Neural progenitor cell (in vitro differentiated cells): ENCODE measurements at regions not wholly inside any gene's neighbourhood (a gene's known extent, or its start where the extent isn't known, plus 50 kb on each side); places are given as distances from the start of the nearest gene placed in this dataset.

Experiments
- DNase-seq: peaks from one replicate; pipeline ENCODE4 v3.0.0-alpha.2; 2016; ENCODE audit warnings: low spot score
- H2AFZ ChIP-seq: fragments of 200-600 bp; sonication (generic); replicated peaks from 2 replicates; pipeline ENCODE4 v1.6.1; 2016; ENCODE audit warnings: antibody characterized with exemption
- H3F3A ChIP-seq: fragments of 200-600 bp; sonication (generic); 2 replicates; pipeline ENCODE4 v1.6.1; 2016; ENCODE audit warnings: antibody characterized with exemption, low read depth
- H3K27ac ChIP-seq: fragments of 200-600 bp; sonication (generic); 2 replicates; pipeline ENCODE4 v1.5.1; 2016; ENCODE audit warnings: mild to moderate bottlenecking
- H3K27me3 ChIP-seq: fragments of 200-600 bp; sonication (generic); 2 replicates; pipeline ENCODE4 v1.6.1; 2016; ENCODE audit warnings: mild to moderate bottlenecking, moderate library complexity
- H3K36me3 ChIP-seq: fragments of 200-600 bp; sonication (generic); 2 replicates; pipeline ENCODE4 v1.5.1; 2016
- H3K4me1 ChIP-seq: fragments of 200-600 bp; sonication (generic); 2 replicates; pipeline ENCODE4 v1.6.1; 2016; ENCODE audit warnings: mixed run types
- H3K4me2 ChIP-seq: fragments of 200-600 bp; sonication (generic); 2 replicates; pipeline ENCODE4 v1.6.1; 2016
- H3K4me3 ChIP-seq: fragments of 200-600 bp; sonication (generic); 2 replicates; pipeline ENCODE4 v1.5.1; 2016
- H3K79me2 ChIP-seq: fragments of 200-600 bp; sonication (generic); 2 replicates; pipeline ENCODE4 v1.6.1; 2016; ENCODE audit warnings: low read depth
- H3K9ac ChIP-seq: fragments of 200-600 bp; sonication (generic); 2 replicates; pipeline ENCODE4 v1.6.1; 2016
- H3K9me3 ChIP-seq: fragments of 200-600 bp; sonication (generic); 2 replicates; pipeline ENCODE4 v1.5.1; 2016; ENCODE audit warnings: low read depth
- H4K20me1 ChIP-seq: fragments of 200-600 bp; sonication (generic); 2 replicates; pipeline ENCODE4 v1.6.1; 2016; ENCODE audit warnings: low read depth
- H3K27ac Mint-ChIP-seq: 3 replicates; pipeline ENCODE4 v1.8.0; 2021; ENCODE audit warnings: mixed read lengths
- H3K27me3 Mint-ChIP-seq: 2 replicates; pipeline ENCODE4 v1.8.0; 2022; ENCODE audit warnings: low read depth, mild to moderate bottlenecking, inconsistent platforms, moderate library complexity, mixed read lengths; ENCODE audit not compliant: insufficient read depth
- H3K36me3 Mint-ChIP-seq: 3 replicates; pipeline ENCODE4 v1.8.0; 2021; ENCODE audit warnings: mixed read lengths
- H3K4me1 Mint-ChIP-seq: 3 replicates; pipeline ENCODE4 v1.8.0; 2021; ENCODE audit warnings: mixed read lengths
- H3K4me3 Mint-ChIP-seq: 3 replicates; pipeline ENCODE4 v1.8.0; 2021; ENCODE audit warnings: mild to moderate bottlenecking, moderate library complexity, mixed read lengths
- H3K9me3 Mint-ChIP-seq: 3 replicates; pipeline ENCODE4 v1.8.0; 2020; ENCODE audit warnings: mixed read lengths
- EZH2 ChIP-seq: fragments of 200-600 bp; sonication (generic); IDR thresholded peaks from 2 replicates; pipeline ENCODE4 v1.6.1; 2017; ENCODE audit warnings: antibody characterized with exemption, mild to moderate bottlenecking, moderate library complexity
- EZH2phosphoT487 ChIP-seq: fragments of 200-600 bp; sonication (generic); IDR thresholded peaks from 2 replicates; pipeline ENCODE4 v1.6.1; 2017; ENCODE audit warnings: antibody characterized with exemption
- TF ChIP-seq, protein P1 (sequence below): fragments of 200-600 bp; sonication (generic); IDR thresholded peaks from 2 replicates; pipeline ENCODE4 v1.5.1; 2017; ENCODE audit warnings: antibody characterized with exemption, mild to moderate bottlenecking

DNA sequence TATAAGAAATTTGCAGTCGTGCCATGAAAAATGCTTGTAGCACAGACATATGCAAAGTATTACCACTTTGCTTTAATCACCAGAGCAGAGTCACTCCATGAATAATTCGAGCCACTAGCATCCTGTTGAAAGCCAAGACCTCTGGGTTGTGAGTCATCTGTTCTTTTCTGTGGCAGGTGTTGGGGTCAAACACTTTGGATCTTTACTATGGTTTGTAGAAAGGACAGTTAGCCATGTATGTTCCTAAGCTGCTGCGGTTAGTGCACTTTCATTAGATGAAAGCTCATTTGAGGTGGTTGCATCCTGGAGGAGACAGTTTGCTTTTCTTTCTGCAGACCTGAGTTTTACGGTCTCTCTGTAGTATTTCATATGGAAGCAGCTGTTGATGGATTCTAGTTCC, 223.7 kb downstream of the DMRT2 start:
- Histone ChIP-seq H3K4me3 (no peak overlapping the region), H3F3A (no peaks in the 10 kb centered on the region), H3K4me1 (no peaks in the 10 kb centered on the region), H4K20me1 (no peaks in the 10 kb centered on the region), H2AFZ (no peak overlapping the region), H3K27ac (no peak overlapping the region), H3K36me3 (no peaks in the 10 kb centered on the region), H3K9ac (no peak overlapping the region), H3K79me2 (no peaks in the 10 kb centered on the region), H3K27me3 (no peaks in the 10 kb centered on the region), H3K9me3 (peaks cover 15% of the 10 kb centered on the region), H3K4me2 (no peak overlapping the region)
- DNase-seq, result no peak
- Mint-ChIP-seq H3K27me3 (no peaks in the 10 kb centered on the region), H3K36me3 (no peaks in the 10 kb centered on the region), H3K27ac (no peak overlapping the region), H3K9me3 (no peaks in the 10 kb centered on the region), H3K4me1 (peaks cover 12% of the 10 kb centered on the region), H3K4me3 (no peak overlapping the region)
- TF ChIP-seq EZH2, result no peak
- TF ChIP-seq, protein P1, sequence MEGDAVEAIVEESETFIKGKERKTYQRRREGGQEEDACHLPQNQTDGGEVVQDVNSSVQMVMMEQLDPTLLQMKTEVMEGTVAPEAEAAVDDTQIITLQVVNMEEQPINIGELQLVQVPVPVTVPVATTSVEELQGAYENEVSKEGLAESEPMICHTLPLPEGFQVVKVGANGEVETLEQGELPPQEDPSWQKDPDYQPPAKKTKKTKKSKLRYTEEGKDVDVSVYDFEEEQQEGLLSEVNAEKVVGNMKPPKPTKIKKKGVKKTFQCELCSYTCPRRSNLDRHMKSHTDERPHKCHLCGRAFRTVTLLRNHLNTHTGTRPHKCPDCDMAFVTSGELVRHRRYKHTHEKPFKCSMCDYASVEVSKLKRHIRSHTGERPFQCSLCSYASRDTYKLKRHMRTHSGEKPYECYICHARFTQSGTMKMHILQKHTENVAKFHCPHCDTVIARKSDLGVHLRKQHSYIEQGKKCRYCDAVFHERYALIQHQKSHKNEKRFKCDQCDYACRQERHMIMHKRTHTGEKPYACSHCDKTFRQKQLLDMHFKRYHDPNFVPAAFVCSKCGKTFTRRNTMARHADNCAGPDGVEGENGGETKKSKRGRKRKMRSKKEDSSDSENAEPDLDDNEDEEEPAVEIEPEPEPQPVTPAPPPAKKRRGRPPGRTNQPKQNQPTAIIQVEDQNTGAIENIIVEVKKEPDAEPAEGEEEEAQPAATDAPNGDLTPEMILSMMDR, result no peak
- no peak for TF ChIP-seq EZH2phosphoT487

DNA sequence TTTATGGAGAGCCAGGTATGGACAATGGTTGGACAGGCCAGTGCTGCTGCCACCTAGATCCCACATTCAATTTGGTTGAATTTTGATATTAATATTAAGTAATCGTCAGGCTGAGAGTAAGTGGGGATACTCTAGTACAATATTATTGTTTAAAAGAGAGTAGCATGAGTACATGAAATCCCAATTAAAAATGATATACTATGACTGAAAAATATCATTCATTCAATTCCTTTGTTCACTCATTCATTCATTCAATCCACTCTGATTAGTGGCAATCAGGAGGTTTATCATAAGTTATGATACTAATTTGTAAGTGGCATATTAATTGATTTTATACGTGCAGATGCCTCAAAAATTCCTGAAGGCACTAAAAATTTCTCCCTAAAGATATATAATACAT, 224.2 kb downstream of the DMRT2 start:
- TF ChIP-seq EZH2 (no peak), EZH2phosphoT487 (no peak)
- TF ChIP-seq, protein P1, result no peak
- Mint-ChIP-seq H3K4me3 (no peak overlapping the region), H3K27ac (no peak overlapping the region), H3K4me1 (peaks cover 12% of the 10 kb centered on the region), H3K36me3 (no peaks in the 10 kb centered on the region), H3K27me3 (no peaks in the 10 kb centered on the region), H3K9me3 (no peaks in the 10 kb centered on the region)
- Histone ChIP-seq H3K36me3 (no peaks in the 10 kb centered on the region), H3K4me3 (no peak overlapping the region), H4K20me1 (no peaks in the 10 kb centered on the region), H3K79me2 (no peaks in the 10 kb centered on the region), H3K9me3 (peaks cover 15% of the 10 kb centered on the region), H3F3A (no peaks in the 10 kb centered on the region), H3K27ac (no peak overlapping the region), H3K9ac (no peak overlapping the region), H3K4me2 (no peak overlapping the region), H2AFZ (no peak overlapping the region), H3K4me1 (no peaks in the 10 kb centered on the region), H3K27me3 (no peaks in the 10 kb centered on the region)
- no peak for DNase-seq

DNA sequence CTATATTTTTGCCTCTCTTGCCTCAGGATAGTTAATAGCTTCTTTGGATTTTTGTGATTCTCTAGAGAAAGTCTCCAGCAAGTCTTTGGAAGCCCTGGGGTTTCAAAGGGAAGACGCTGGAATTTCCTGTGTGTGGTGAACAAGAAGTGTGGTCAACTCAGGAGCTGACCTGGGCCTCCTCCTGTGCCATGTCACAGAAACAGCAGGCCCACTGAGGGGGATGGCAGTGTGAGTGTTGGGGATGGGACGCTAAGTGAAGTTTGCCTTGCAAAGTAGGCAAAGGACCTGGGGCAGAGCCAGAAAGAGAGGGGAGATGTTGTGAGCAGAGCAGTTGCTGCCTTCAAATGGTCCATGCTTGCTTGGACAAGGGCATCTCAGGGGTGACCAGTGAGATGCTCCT, 226.3 kb downstream of the DMRT2 start:
- Histone ChIP-seq H3K9me3 (peaks cover 21% of the 10 kb centered on the region), H3K27me3 (no peaks in the 10 kb centered on the region), H4K20me1 (no peaks in the 10 kb centered on the region), H3K4me1 (no peaks in the 10 kb centered on the region), H3K4me3 (no peak overlapping the region), H2AFZ (no peak overlapping the region), H3K27ac (no peak overlapping the region), H3K4me2 (no peak overlapping the region), H3K9ac (no peak overlapping the region), H3K36me3 (no peaks in the 10 kb centered on the region), H3F3A (no peaks in the 10 kb centered on the region), H3K79me2 (no peaks in the 10 kb centered on the region)
- Mint-ChIP-seq H3K27me3 (no peaks in the 10 kb centered on the region), H3K9me3 (no peaks in the 10 kb centered on the region), H3K27ac (no peak overlapping the region), H3K4me1 (peaks cover 8% of the 10 kb centered on the region), H3K4me3 (no peak overlapping the region), H3K36me3 (no peaks in the 10 kb centered on the region)
- DNase-seq, result no peak
- no peak for TF ChIP-seq EZH2

DNA sequence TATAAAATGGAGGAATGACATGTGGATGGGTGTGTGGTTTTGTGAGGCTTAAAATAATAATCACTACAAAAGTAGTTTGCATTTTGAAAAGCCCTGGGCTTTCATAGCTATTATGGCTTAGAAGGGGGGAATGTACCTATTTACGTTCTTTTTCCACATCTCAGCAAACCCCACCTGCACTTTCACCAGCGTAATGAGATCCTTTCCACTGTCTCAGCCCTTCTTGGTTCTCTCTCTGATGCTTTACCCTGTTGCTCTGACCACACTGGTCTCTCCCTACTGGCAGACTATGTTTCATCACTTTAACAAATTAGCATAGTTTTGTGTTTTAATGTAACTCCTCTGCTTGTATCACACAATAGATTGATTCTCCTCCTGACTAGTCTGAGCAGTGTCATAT, 234.6 kb downstream of the DMRT2 start:
- H3K4me1 Mint-ChIP-seq, result peaks cover 2% of the 10 kb centered on the region
- Histone ChIP-seq H3K27me3 (no peaks in the 10 kb centered on the region), H2AFZ (no peak overlapping the region), H3K4me2 (no peak overlapping the region), H3K4me1 (no peaks in the 10 kb centered on the region), H3F3A (no peaks in the 10 kb centered on the region), H3K36me3 (no peaks in the 10 kb centered on the region), H3K9ac (no peak overlapping the region), H3K4me3 (no peak overlapping the region), H3K79me2 (no peaks in the 10 kb centered on the region), H3K27ac (no peak overlapping the region), H3K9me3 (peaks cover 11% of the 10 kb centered on the region), H4K20me1 (no peaks in the 10 kb centered on the region)
- no peak for TF ChIP-seq EZH2phosphoT487
- TF ChIP-seq, protein P1, result no peak
- TF ChIP-seq EZH2, result no peak
- H3K27me3 Mint-ChIP-seq, result no peaks in the 10 kb centered on the region
- no peaks in the 10 kb centered on the region for H3K36me3 Mint-ChIP-seq
- no peak overlapping the region for H3K27ac Mint-ChIP-seq
- peaks cover 2% of the 10 kb centered on the region for H3K9me3 Mint-ChIP-seq
- no peak for DNase-seq
- no peak overlapping the region for H3K4me3 Mint-ChIP-seq
